SU-DHL-6 (cell line): ENCODE measurements at regions not wholly inside any gene's neighbourhood (a gene's known extent, or its start where the extent isn't known, plus 50 kb on each side); places are given as distances from the start of the nearest gene placed in this dataset.

ENCODE experiments used
- H2AFZ ChIP-seq: fragments of 200-600 bp; sonication (generic); 2 replicates; pipeline ENCODE4 v1.6.1; 2014; ENCODE audit warnings: low read depth, mild to moderate bottlenecking, moderate library complexity, mixed read lengths, antibody characterized with exemption, low read length; ENCODE audit not compliant: severe bottlenecking
- H3F3A ChIP-seq: fragments of 200-600 bp; shearing (Covaris generic); 2 replicates; pipeline ENCODE4 v1.6.0; 2016; ENCODE audit warnings: antibody characterized with exemption, mild to moderate bottlenecking; ENCODE audit not compliant: insufficient read depth
- H3K27ac ChIP-seq: fragments of 200-600 bp; sonication (generic); 2 replicates; pipeline ENCODE4 v1.5.1; 2016; ENCODE audit warnings: low read depth, mild to moderate bottlenecking, low read length, moderate library complexity, mixed read lengths
- H3K27me3 ChIP-seq: fragments of 200-600 bp; sonication (generic), shearing (Covaris generic); 2 replicates; pipeline ENCODE4 v1.6.0; 2014; ENCODE audit warnings: mild to moderate bottlenecking, low read length
- H3K36me3 ChIP-seq: fragments of 200-600 bp; sonication (generic); 2 replicates; pipeline ENCODE4 v1.6.1; 2014; ENCODE audit warnings: mild to moderate bottlenecking, low read length, mixed read lengths
- H3K4me2 ChIP-seq: fragments of 300-600, 200-600 bp; shearing (Covaris generic), sonication (generic); 2 replicates; pipeline ENCODE4 v1.6.0; 2014; ENCODE audit warnings: low read length, low read depth, mild to moderate bottlenecking; ENCODE audit not compliant: poor library complexity, severe bottlenecking
- H3K4me3 ChIP-seq: fragments of 200-600 bp; sonication (generic); 2 replicates; pipeline ENCODE4 v1.5.1; 2014; ENCODE audit warnings: antibody characterized with exemption, low read length, mild to moderate bottlenecking, mixed read lengths; ENCODE audit not compliant: insufficient read depth, poor library complexity, severe bottlenecking
- H3K79me2 ChIP-seq: fragments of 200-600 bp; sonication (generic); 2 replicates; pipeline ENCODE4 v1.6.1; 2014; ENCODE audit warnings: mild to moderate bottlenecking, low read length, moderate library complexity; ENCODE audit not compliant: insufficient read depth
- H3K9ac ChIP-seq: fragments of 200-600 bp; sonication (generic); 2 replicates; pipeline ENCODE4 v1.7.0; 2014; ENCODE audit warnings: mild to moderate bottlenecking, low read length
- H3K9me2 ChIP-seq: fragments of 200-600 bp; sonication (generic); replicated peaks from 2 replicates; pipeline ENCODE4 v1.6.1; 2014; ENCODE audit warnings: low read length; ENCODE audit not compliant: insufficient read depth
- H3K9me3 ChIP-seq: fragments of 200-600 bp; sonication (generic); 2 replicates; pipeline ENCODE4 v1.6.1; 2014; ENCODE audit warnings: low read length, mixed read lengths; ENCODE audit not compliant: insufficient read depth
- H4K20me1 ChIP-seq: fragments of 200-600 bp; sonication (generic); 2 replicates; pipeline ENCODE4 v1.6.1; 2014; ENCODE audit warnings: low read depth, mild to moderate bottlenecking, antibody characterized with exemption, low read length, moderate library complexity, mixed read lengths
- EZH2phosphoT487 ChIP-seq: fragments of 200-600 bp; sonication (generic), shearing (Covaris generic); conservative IDR thresholded peaks from 2 replicates; pipeline ENCODE4 v1.6.1; 2018; ENCODE audit warnings: mild to moderate bottlenecking, antibody characterized with exemption, low read length, moderate library complexity, mixed read lengths
- TF ChIP-seq, protein P1 (sequence below): fragments of 200-600 bp; sonication (generic); IDR thresholded peaks from one replicate; pipeline ENCODE4 v1.5.1; 2017; ENCODE audit warnings: antibody characterized with exemption, mild to moderate bottlenecking, low read length, moderate library complexity; ENCODE audit not compliant: insufficient read depth, poor library complexity, severe bottlenecking

GRCh38 chr2:105519516-105519915 lies 120.7 kb upstream of the FHL2 start:
- Histone ChIP-seq H3K9me3 (no peaks in the 10 kb centered on the region), H3K36me3 (no peaks in the 10 kb centered on the region), H3K9ac (no peak overlapping the region), H2AFZ (no peak overlapping the region), H3F3A (no peaks in the 10 kb centered on the region), H3K4me3 (no peak overlapping the region), H3K27me3 (no peaks in the 10 kb centered on the region), H3K79me2 (no peaks in the 10 kb centered on the region), H4K20me1 (no peaks in the 10 kb centered on the region), H3K27ac (no peak overlapping the region), H3K9me2 (no peaks in the 10 kb centered on the region), H3K4me2 (no peak overlapping the region)
- TF ChIP-seq, protein P1, sequence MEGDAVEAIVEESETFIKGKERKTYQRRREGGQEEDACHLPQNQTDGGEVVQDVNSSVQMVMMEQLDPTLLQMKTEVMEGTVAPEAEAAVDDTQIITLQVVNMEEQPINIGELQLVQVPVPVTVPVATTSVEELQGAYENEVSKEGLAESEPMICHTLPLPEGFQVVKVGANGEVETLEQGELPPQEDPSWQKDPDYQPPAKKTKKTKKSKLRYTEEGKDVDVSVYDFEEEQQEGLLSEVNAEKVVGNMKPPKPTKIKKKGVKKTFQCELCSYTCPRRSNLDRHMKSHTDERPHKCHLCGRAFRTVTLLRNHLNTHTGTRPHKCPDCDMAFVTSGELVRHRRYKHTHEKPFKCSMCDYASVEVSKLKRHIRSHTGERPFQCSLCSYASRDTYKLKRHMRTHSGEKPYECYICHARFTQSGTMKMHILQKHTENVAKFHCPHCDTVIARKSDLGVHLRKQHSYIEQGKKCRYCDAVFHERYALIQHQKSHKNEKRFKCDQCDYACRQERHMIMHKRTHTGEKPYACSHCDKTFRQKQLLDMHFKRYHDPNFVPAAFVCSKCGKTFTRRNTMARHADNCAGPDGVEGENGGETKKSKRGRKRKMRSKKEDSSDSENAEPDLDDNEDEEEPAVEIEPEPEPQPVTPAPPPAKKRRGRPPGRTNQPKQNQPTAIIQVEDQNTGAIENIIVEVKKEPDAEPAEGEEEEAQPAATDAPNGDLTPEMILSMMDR: no peak
- TF ChIP-seq EZH2phosphoT487: no peak

GRCh38 chr2:105518897-105519296 lies 120.0 kb upstream of the FHL2 start:
- H4K20me1 ChIP-seq: no peaks in the 10 kb centered on the region
- no peak overlapping the region for H3K9ac ChIP-seq
- TF ChIP-seq EZH2phosphoT487: no peak
- TF ChIP-seq, protein P1: no peak
- no peaks in the 10 kb centered on the region for H3K36me3 ChIP-seq
- H3K27ac ChIP-seq: no peak overlapping the region
- H3K4me2 ChIP-seq: no peak overlapping the region
- H3F3A ChIP-seq: no peaks in the 10 kb centered on the region
- no peaks in the 10 kb centered on the region for H3K79me2 ChIP-seq
- no peak overlapping the region for H3K4me3 ChIP-seq
- no peak overlapping the region for H2AFZ ChIP-seq
- H3K27me3 ChIP-seq: no peaks in the 10 kb centered on the region
- no peaks in the 10 kb centered on the region for H3K9me2 ChIP-seq
- H3K9me3 ChIP-seq: no peaks in the 10 kb centered on the region

GRCh38 chr2:105517814-105518705 lies 119.2 kb upstream of the FHL2 start:
- no peak overlapping the region for H3K4me3 ChIP-seq
- H3K9me2 ChIP-seq: no peaks in the 10 kb centered on the region
- TF ChIP-seq, protein P1: no peak
- no peak for TF ChIP-seq EZH2phosphoT487
- H4K20me1 ChIP-seq: no peaks in the 10 kb centered on the region
- no peaks in the 10 kb centered on the region for H3K27me3 ChIP-seq
- H3K36me3 ChIP-seq: no peaks in the 10 kb centered on the region
- H3K9me3 ChIP-seq: no peaks in the 10 kb centered on the region
- no peaks in the 10 kb centered on the region for H3K79me2 ChIP-seq
- H3K9ac ChIP-seq: no peak overlapping the region
- H3F3A ChIP-seq: no peaks in the 10 kb centered on the region
- H3K4me2 ChIP-seq: no peak overlapping the region
- H3K27ac ChIP-seq: no peak overlapping the region
- no peak overlapping the region for H2AFZ ChIP-seq
